MM.1S (cell line): ENCODE measurements at regions not wholly inside any gene's neighbourhood (a gene's known extent, or its start where the extent isn't known, plus 50 kb on each side); places are given as distances from the start of the nearest gene placed in this dataset.

Experiments used
- EZH2phosphoT487 ChIP-seq: fragments of 300-600 bp; sonication (generic); IDR thresholded peaks from 2 replicates; pipeline ENCODE4 v1.6.1; 2018; ENCODE audit warnings: antibody characterized with exemption, low read length
- TF ChIP-seq, protein P1 (sequence below): fragments of 300-600 bp; sonication (generic); IDR thresholded peaks from 2 replicates; pipeline ENCODE4 v1.5.1; 2016; ENCODE audit warnings: antibody characterized with exemption, low read length, mixed read lengths

DNA sequence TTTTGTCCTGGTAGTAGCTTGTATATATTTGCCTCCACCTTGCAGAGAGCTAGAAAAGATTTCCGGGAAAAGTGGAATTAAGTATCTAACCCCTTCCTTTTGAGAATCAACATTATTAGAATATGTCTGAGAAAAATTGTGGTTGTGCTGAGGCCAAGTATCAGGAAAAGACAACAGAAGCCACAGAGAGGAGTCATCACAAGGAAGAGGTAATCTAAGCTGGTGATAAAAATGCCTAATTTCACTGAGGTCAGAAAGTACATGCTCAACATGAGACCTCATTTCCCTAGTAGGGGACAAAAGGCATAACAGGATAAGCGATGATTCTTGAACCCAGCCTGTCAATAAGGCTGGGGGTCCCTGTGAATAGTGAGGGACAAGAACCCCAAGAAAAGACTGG is 97.0 kb upstream of the PDE1C start:
- TF ChIP-seq, protein P1, sequence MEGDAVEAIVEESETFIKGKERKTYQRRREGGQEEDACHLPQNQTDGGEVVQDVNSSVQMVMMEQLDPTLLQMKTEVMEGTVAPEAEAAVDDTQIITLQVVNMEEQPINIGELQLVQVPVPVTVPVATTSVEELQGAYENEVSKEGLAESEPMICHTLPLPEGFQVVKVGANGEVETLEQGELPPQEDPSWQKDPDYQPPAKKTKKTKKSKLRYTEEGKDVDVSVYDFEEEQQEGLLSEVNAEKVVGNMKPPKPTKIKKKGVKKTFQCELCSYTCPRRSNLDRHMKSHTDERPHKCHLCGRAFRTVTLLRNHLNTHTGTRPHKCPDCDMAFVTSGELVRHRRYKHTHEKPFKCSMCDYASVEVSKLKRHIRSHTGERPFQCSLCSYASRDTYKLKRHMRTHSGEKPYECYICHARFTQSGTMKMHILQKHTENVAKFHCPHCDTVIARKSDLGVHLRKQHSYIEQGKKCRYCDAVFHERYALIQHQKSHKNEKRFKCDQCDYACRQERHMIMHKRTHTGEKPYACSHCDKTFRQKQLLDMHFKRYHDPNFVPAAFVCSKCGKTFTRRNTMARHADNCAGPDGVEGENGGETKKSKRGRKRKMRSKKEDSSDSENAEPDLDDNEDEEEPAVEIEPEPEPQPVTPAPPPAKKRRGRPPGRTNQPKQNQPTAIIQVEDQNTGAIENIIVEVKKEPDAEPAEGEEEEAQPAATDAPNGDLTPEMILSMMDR: no peak
- no peak for TF ChIP-seq EZH2phosphoT487
